Activated naive CD4-positive, alpha-beta T cell treated with anti-CD3 and anti-CD28 coated beads for 36 hours (primary cell): ENCODE measurements at regions not wholly inside any gene's neighbourhood (a gene's known extent, or its start where the extent isn't known, plus 50 kb on each side); places are given as distances from the start of the nearest gene placed in this dataset.

Experiments used
- CTCF ChIA-PET: fragments of 350-600 bp; sonication (Branson Sonifier 250); formaldehyde crosslinking; loops from one replicate; lab custom pipeline; 2021; ENCODE audit warnings: antibody characterized with exemption; lab: Charles Lee
- DNase-seq: peaks from one replicate; pipeline ENCODE4 v3.0.0-alpha.2; 2020
- H3K27ac Mint-ChIP-seq: one replicate; pipeline ENCODE4 v1.8.0; 2021; ENCODE audit warnings: mild to moderate bottlenecking, mixed read lengths
- H3K27me3 Mint-ChIP-seq: one replicate; pipeline ENCODE4 v1.8.0; 2021; ENCODE audit warnings: low read depth, mixed read lengths
- H3K36me3 Mint-ChIP-seq: one replicate; pipeline ENCODE4 v1.8.0; 2021; ENCODE audit warnings: low read depth, mixed read lengths
- H3K4me1 Mint-ChIP-seq: one replicate; pipeline ENCODE4 v1.8.0; 2021; ENCODE audit warnings: low read depth, mixed read lengths
- H3K4me3 Mint-ChIP-seq: one replicate; pipeline ENCODE4 v1.8.0; 2021; ENCODE audit warnings: mild to moderate bottlenecking, moderate library complexity, mixed read lengths
- H3K9me3 Mint-ChIP-seq: one replicate; pipeline ENCODE4 v1.8.0; 2021; ENCODE audit warnings: mixed read lengths
- intact Hi-C: fragments of 100-400 bp; cut with micrococcal nuclease; formaldehyde crosslinking; loops from one replicate; pipeline ENCODE4 v1.15.1; 2023

DNA sequence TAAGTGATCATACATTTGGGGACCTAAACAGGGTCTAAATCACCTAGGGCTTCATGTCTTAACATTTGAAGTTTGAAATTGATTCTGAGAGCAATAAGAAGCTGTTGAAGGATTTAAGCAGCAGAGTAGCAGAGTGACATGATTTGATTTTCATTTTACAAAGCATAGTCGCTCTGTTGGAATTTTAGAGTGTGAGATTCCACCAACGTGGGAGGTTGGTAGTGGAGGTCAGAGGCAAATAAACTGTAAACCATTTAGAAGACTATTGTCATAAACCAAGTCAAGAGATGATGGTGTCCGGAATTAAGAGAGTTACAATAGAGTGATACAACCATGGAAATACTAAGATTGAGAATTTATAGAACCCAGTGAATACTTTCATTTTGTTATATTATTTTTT lies 52.7 kb upstream of the ZDHHC17 start:
- CTCF ChIA-PET: interaction anchor here (0.7 kb wide), 1 partner anchor 195 kb away, joined by 6 read pairs; no protein-coding TSS in a partner anchor
- H3K27me3 Mint-ChIP-seq: no peaks in the 10 kb centered on the region
- H3K4me3 Mint-ChIP-seq: no peak overlapping the region
- intact Hi-C loops: no loop called here
- H3K4me1 Mint-ChIP-seq: peaks cover under 1% of the 10 kb centered on the region
- DNase-seq: no peak
- H3K36me3 Mint-ChIP-seq: no peaks in the 10 kb centered on the region
- H3K27ac Mint-ChIP-seq: no peak overlapping the region
- no peaks in the 10 kb centered on the region for H3K9me3 Mint-ChIP-seq

DNA sequence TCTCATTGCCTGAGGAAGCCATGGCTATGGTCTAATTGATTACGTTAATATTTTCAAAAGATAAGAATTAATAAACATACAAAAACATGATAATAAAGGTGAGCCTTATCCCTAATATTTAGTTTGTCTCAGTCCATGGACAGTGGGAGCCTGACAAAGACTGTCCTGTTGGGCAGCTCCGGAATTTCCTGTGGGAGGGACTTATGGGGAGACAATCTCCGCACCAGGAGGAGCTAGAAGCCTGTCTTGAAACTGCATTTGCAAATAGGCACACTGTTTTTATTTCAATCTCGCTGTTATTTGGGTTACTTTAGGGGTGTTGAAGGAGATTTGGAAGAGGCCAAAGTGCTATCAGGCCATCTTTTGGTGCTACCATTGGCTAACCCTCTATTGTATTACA lies 50.8 kb upstream of the ZDHHC17 start:
- no peak overlapping the region for H3K4me3 Mint-ChIP-seq
- H3K27me3 Mint-ChIP-seq: no peaks in the 10 kb centered on the region
- no peak overlapping the region for H3K27ac Mint-ChIP-seq
- no peaks in the 10 kb centered on the region for H3K4me1 Mint-ChIP-seq
- CTCF ChIA-PET: no interaction called here
- H3K36me3 Mint-ChIP-seq: no peaks in the 10 kb centered on the region
- no peak for DNase-seq
- no peaks in the 10 kb centered on the region for H3K9me3 Mint-ChIP-seq
- intact Hi-C loops: no loop called here

DNA sequence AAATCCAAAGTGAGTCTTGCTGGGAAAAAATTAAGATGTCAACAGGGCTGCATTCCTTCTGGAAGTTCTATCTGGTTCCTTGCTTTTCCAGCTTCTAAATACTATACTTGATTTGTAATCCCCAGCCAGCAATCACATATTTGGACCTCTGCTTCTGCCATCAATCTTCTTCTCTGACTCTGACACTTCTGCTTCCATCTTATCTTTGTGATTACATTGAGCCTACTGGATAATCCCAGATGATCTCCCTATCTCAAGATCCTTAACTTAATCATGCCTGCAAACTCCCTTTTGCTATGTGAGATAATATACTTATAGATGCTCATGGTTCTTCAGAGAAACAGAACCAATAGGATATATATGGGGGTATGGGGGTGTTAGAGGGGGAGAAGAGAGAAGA lies 49.9 kb upstream of the ZDHHC17 start:
- DNase-seq: no peak
- Mint-ChIP-seq H3K9me3 (no peaks in the 10 kb centered on the region), H3K4me3 (no peak overlapping the region), H3K27ac (no peak overlapping the region), H3K27me3 (no peaks in the 10 kb centered on the region), H3K4me1 (no peaks in the 10 kb centered on the region), H3K36me3 (no peaks in the 10 kb centered on the region)
- intact Hi-C loops: no loop called here
- CTCF ChIA-PET: no interaction called here
